Psoas muscle (tissue), 7 donors: ENCODE measurements at regions not wholly inside any gene's neighbourhood (a gene's known extent, or its start where the extent isn't known, plus 50 kb on each side); places are given as distances from the start of the nearest gene placed in this dataset.

Experiments used
- ATAC-seq, 4 donors: fragments of 200-7000 bp; cut with Tn5 transposase; one replicate each; pipeline ENCODE4 v1.9.1; 2020; ENCODE audit warnings: moderate library complexity in 3 of 4, mild to moderate bottlenecking in 2 of 4
- DNase-seq, 2 donors: peaks; one replicate each; pipeline ENCODE4 v3.0.0-alpha.2; 2020
- H3K27ac ChIP-seq: fragments of 200-600 bp; one replicate; pipeline ENCODE4 v1.8.0; 2022
- H3K27me3 ChIP-seq, 3 donors: fragments of 200-600 bp in 1 of 3; one replicate each; pipeline versions ENCODE4 v1.6.1 to v1.8.0; 2013 to 2022; ENCODE audit warnings: low read length in 2 of 3, mild to moderate bottlenecking in 2 of 3, moderate library complexity in 1 of 3; ENCODE audit not compliant: insufficient read depth in 3 of 3
- H3K36me3 ChIP-seq, 2 donors: fragments of 200-600 bp in 1 of 2; one replicate each; pipeline versions ENCODE4 v1.6.1 to v1.8.0; 2013 to 2022; ENCODE audit warnings: low read depth in 1 of 2, mild to moderate bottlenecking in 1 of 2, moderate library complexity in 1 of 2; ENCODE audit not compliant: insufficient read depth in 1 of 2
- H3K4me1 ChIP-seq: fragments of 200-600 bp; one replicate; pipeline ENCODE4 v1.8.0; 2022
- H3K4me3 ChIP-seq: fragments of 200-600 bp; one replicate; pipeline ENCODE4 v1.8.0; 2022; ENCODE audit warnings: mild to moderate bottlenecking
- H3K9me3 ChIP-seq: fragments of 200-600 bp; one replicate; pipeline ENCODE4 v1.8.0; 2022
- WGBS, 3 donors: extraction: QIAGEN DNeasy Blood & Tissue Kit; methylation state at CpG; one replicate each; pipeline versions ENCODE4 v1.1.6 to v1.1.7; 2013; 5-methylcytosine and 5-hydroxymethylcytosine counted together
- intact Hi-C, 2 donors: fragments of 100-400 bp; cut with DNase I; formaldehyde crosslinking; loops; one replicate each; pipeline versions ENCODE4 v1.11.0 to v1.14.2; 2022
- TF ChIP-seq, protein P1 (sequence below): fragments of 200-600 bp; IDR thresholded peaks from one replicate; pipeline ENCODE4 v1.8.0; 2022; ENCODE audit warnings: antibody characterized with exemption
- donor health status: healthy with polysubstance abuse.
- donor health status: DM: no; HTN: no; CAD: no; lungs with moderate emphysema.
- donor health status: Bipolar disorder and iron deficiency.
- donor health status: healthy.
- donor health status: DM: yes; HTN: yes; CAD: no.
- donor health status: DM: no; HTN: no; CAD: no.
- donor health status: DM: yes; HTN: yes; CAD: no.

DNA sequence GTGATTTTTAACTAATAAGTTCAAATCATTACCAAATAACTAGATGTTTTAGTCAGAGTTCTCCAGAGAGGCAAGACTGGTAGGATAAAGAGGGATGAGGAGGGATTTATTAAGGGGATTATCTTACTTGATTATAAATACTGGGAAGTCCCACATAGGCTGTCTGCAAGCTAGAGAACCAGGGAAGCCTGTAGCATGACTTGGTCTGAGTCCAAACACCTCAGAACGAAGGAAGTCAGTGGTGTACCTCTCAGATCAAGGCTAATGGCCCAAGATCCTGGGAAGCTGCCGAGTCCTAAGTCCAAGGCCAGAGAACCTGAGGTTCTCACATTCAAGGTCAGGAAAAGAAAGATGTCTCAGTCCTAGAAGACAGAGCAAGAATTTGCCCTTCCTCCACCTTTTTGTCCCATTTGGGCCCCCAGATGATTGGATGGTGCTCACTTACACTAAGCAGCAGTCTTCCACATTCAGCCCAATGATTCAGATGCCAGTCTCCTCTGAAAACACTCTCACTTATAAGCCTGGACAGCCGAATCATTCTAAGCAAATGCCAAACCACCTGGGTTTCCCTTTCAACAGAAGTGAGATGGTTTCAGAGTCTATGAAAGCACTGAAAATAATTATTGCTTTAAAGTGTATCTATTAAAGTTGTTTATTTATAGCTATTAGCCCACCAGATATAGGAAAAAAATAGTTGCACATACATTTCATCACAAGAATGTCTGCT, 1599.2 kb downstream of the OLFM4 start:
- Histone ChIP-seq H3K27ac (no peak overlapping the region), H3K9me3 (no peaks in the 10 kb centered on the region), H3K4me1 (no peaks in the 10 kb centered on the region), H3K36me3 (no peaks in the 10 kb centered on the region), H3K4me3 (no peak overlapping the region), H3K27me3 (no peaks in the 10 kb centered on the region)
- 69 to 72% (median 70%) methylated on average over 3 of the region's 3 CpGs for WGBS, 3 donors
- TF ChIP-seq, protein P1, sequence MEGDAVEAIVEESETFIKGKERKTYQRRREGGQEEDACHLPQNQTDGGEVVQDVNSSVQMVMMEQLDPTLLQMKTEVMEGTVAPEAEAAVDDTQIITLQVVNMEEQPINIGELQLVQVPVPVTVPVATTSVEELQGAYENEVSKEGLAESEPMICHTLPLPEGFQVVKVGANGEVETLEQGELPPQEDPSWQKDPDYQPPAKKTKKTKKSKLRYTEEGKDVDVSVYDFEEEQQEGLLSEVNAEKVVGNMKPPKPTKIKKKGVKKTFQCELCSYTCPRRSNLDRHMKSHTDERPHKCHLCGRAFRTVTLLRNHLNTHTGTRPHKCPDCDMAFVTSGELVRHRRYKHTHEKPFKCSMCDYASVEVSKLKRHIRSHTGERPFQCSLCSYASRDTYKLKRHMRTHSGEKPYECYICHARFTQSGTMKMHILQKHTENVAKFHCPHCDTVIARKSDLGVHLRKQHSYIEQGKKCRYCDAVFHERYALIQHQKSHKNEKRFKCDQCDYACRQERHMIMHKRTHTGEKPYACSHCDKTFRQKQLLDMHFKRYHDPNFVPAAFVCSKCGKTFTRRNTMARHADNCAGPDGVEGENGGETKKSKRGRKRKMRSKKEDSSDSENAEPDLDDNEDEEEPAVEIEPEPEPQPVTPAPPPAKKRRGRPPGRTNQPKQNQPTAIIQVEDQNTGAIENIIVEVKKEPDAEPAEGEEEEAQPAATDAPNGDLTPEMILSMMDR, result no peak
- ATAC-seq (no peak), DNase-seq (no peak)
- intact Hi-C loops, result no loop called here

DNA sequence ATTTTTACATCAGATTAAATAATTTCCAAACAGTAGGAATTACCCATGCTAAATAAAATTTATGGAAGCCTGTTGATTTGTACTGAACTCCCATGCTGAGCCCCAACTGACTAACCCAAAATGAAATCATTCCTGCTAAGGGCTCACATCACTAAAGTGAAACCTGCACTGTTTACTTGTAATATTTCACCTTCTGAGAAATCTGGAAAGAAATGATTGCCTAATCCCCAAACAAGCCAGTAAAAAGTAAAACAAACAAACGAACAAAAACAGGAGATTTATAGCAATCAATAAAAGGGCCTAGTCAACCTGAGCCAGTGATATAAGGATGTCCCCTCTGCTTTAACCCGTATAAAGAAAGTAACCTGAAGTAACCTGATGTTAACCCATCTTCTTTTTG, 1599.8 kb downstream of the OLFM4 start:
- Histone ChIP-seq H3K4me3 (no peak overlapping the region), H3K27me3 (no peaks in the 10 kb centered on the region), H3K36me3 (no peaks in the 10 kb centered on the region), H3K9me3 (no peaks in the 10 kb centered on the region), H3K27ac (no peak overlapping the region), H3K4me1 (no peaks in the 10 kb centered on the region)
- intact Hi-C loops, result no loop called here
- WGBS, 3 donors, result 49 to 54% (median 49%) methylated on average over 2 of the region's 2 CpGs
- DNase-seq (no peak), ATAC-seq (no peak)
- TF ChIP-seq, protein P1, result no peak

DNA sequence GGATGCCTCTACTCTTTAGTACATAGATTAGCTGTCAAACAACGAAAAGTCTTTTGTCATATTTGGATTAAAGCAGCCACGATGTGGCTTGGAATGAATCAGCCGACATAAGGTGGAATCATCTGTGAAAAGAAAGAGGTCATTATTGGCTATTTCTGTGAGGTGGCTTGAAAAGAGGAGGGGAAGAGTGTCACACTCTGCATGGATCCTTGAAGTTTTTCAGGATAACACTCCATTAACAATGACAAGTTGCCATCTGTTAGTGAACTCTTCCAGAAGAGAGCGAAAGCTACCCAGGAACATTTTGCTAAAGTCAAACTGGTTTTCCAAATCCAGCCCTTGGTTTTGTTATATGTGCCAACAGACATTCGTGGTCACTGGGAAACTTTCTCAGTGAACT, 1604.8 kb downstream of the OLFM4 start:
- ATAC-seq (no peak), DNase-seq (no peak)
- Histone ChIP-seq H3K36me3 (no peaks in the 10 kb centered on the region), H3K27ac (no peak overlapping the region), H3K4me1 (no peaks in the 10 kb centered on the region), H3K4me3 (no peak overlapping the region), H3K27me3 (no peaks in the 10 kb centered on the region), H3K9me3 (no peaks in the 10 kb centered on the region)
- intact Hi-C loops, result no loop called here
- 47 to 51% (median 49%) methylated on average over 5 of the region's 5 CpGs for WGBS, 3 donors
- TF ChIP-seq, protein P1, result no peak

DNA sequence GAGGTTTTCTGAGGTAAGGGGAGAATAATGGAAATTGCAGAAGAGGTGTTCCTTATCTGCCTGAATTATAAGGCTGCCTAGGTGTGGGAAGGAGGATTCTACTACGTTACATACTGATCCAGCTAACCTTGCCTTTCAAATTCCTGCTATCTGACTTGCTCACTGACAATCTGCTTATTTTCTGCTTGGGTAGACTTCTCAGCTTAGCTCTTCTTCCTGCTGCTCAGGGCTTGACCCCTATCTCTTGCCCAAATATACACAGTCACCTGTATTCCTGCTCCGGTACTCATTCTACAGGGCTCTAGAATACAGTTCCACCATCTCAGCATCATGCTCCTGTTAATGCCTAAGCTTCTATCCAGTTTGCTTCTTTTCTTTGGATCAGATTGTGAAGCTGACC, 1607.6 kb downstream of the OLFM4 start:
- Histone ChIP-seq H3K9me3 (no peaks in the 10 kb centered on the region), H3K27ac (no peak overlapping the region), H3K4me1 (no peaks in the 10 kb centered on the region), H3K27me3 (no peaks in the 10 kb centered on the region), H3K36me3 (no peaks in the 10 kb centered on the region), H3K4me3 (no peak overlapping the region)
- DNase-seq (no peak), ATAC-seq (no peak)
- intact Hi-C loops, result no loop called here
- TF ChIP-seq, protein P1, result no peak
- 71 to 80% (median 75%) methylated on average over 2 of the region's 2 CpGs for WGBS, 3 donors

DNA sequence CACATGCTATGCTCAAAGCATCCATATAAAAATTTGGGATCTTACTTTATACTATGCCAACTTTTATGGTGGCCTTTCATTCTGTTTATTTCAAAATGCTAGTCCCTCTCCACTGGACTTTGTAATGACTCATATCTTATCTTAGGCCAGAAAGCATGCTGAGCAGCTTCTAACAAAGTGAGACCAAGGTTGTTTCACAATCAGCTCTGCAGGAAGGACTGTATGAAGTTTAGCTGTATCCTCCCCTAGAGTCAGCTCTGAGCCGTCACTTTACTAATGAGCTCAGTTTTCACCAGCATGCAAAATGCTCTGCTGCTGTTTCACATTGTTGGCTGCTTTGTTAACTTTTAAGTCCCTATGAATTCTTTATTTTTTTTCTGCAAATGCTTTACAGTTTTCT, 1608.8 kb downstream of the OLFM4 start:
- H3K27me3 ChIP-seq, result no peaks in the 10 kb centered on the region
- intact Hi-C loops, result no loop called here
- DNase-seq (no peak), ATAC-seq (no peak)
- no peak overlapping the region for H3K4me3 ChIP-seq
- H3K36me3 ChIP-seq, result no peaks in the 10 kb centered on the region
- WGBS, 3 donors, result 14 to 37% (median 21%) methylated on average over 1 of the region's 1 CpG
- H3K27ac ChIP-seq, result no peak overlapping the region
- TF ChIP-seq, protein P1, result no peak
- H3K4me1 ChIP-seq, result no peaks in the 10 kb centered on the region
- H3K9me3 ChIP-seq, result no peaks in the 10 kb centered on the region
